ENCODE measurements at regions not wholly inside any gene's neighbourhood (a gene's known extent, or its start where the extent isn't known, plus 50 kb on each side); places are given as distances from the start of the nearest gene placed in this dataset.

DNA sequence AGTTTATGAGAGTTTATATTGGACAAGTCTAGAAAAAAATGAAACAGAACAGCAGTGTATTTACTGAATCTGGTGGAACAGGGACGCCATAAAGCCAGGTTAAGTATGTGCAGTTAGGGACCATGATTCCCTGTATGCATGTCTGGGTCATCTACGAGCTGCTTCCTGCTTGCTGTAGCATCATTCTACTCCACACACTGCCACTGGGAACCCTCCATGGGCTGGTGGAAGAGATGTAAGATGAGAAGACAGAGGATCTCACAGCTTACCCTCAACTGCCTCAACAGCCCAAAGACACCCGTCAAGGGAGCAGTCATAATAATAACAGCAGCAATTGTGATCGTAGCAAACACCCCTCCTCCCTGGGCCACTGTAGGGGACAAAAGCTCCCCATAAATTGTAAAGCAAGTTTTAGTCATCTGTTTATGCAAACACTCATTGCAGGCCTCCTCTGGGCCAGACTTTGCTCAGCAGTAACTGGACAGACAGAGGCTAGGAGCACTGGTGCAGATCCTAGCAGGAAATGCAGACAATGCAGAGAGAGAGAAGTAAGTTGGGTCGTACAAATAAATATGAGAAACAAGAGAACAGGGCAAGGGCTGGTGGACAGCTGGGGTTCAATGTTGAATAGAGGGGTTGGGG, 188.0 kb downstream of the SOX9 start:
- TF ChIP-seq ZFP3 (CRISPR knock-in tag; IDR thresholded peaks at IDR 0.05) (no peak), ZFP30 (CRISPR knock-in tag; IDR thresholded peaks at IDR 0.05) (no peak), PPARA (CRISPR knock-in tag; IDR thresholded peaks at IDR 0.05; ENCODE audit: borderline replicate concordance) (no peak), ARNTL (CRISPR knock-in tag; IDR thresholded peaks at IDR 0.05; ENCODE audit: borderline replicate concordance, low read depth) (no peak), TOX (CRISPR knock-in tag; IDR thresholded peaks at IDR 0.05; ENCODE audit: borderline replicate concordance) (no peak), ISL1 (CRISPR knock-in tag; IDR thresholded peaks at IDR 0.05) (no peak), ZNF70 (CRISPR knock-in tag; IDR thresholded peaks at IDR 0.05) (no peak), ZNF8 (CRISPR knock-in tag; IDR thresholded peaks at IDR 0.05) (no peak), RARB (CRISPR knock-in tag; IDR thresholded peaks at IDR 0.05) (no peak), GLIS3 (CRISPR knock-in tag; IDR thresholded peaks at IDR 0.05) (no peak), OSR1 (CRISPR knock-in tag; IDR thresholded peaks at IDR 0.05) (no peak), TCF4 (CRISPR knock-in tag; IDR thresholded peaks at IDR 0.05; ENCODE audit: borderline replicate concordance) (no peak), CREB5 (CRISPR knock-in tag; IDR thresholded peaks at IDR 0.05; ENCODE audit: low read depth) (no peak), ZNF565 (CRISPR knock-in tag; conservative IDR thresholded peaks at IDR 0.05; ENCODE audit: low read depth) (no peak), CSDC2 (CRISPR knock-in tag; IDR thresholded peaks at IDR 0.05) (no peak), ESRRG (CRISPR knock-in tag; IDR thresholded peaks at IDR 0.05) (no peak), ZC3H10 (CRISPR knock-in tag; IDR thresholded peaks at IDR 0.05) (no peak)
- TF ChIP-seq, protein P1, sequence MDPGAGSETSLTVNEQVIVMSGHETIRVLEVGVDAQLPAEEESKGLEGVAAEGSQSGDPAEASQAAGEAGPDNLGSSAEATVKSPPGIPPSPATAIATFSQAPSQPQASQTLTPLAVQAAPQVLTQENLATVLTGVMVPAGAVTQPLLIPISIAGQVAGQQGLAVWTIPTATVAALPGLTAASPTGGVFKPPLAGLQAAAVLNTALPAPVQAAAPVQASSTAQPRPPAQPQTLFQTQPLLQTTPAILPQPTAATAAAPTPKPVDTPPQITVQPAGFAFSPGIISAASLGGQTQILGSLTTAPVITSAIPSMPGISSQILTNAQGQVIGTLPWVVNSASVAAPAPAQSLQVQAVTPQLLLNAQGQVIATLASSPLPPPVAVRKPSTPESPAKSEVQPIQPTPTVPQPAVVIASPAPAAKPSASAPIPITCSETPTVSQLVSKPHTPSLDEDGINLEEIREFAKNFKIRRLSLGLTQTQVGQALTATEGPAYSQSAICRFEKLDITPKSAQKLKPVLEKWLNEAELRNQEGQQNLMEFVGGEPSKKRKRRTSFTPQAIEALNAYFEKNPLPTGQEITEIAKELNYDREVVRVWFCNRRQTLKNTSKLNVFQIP (CRISPR knock-in tag; IDR thresholded peaks at IDR 0.05; ENCODE audit: borderline replicate concordance, low read depth), result no peak
- TF ChIP-seq, protein P2, sequence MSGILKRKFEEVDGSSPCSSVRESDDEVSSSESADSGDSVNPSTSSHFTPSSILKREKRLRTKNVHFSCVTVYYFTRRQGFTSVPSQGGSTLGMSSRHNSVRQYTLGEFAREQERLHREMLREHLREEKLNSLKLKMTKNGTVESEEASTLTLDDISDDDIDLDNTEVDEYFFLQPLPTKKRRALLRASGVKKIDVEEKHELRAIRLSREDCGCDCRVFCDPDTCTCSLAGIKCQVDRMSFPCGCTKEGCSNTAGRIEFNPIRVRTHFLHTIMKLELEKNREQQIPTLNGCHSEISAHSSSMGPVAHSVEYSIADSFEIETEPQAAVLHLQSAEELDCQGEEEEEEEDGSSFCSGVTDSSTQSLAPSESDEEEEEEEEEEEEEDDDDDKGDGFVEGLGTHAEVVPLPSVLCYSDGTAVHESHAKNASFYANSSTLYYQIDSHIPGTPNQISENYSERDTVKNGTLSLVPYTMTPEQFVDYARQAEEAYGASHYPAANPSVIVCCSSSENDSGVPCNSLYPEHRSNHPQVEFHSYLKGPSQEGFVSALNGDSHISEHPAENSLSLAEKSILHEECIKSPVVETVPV (CRISPR knock-in tag; IDR thresholded peaks at IDR 0.05), result no peak
- no peak for ATAC-seq

GRCh38 chr17:72311004-72311403, 190.2 kb downstream of the SOX9 start:
- no peak for ATAC-seq
- TF ChIP-seq ARNTL (CRISPR knock-in tag; IDR thresholded peaks at IDR 0.05; ENCODE audit: borderline replicate concordance, low read depth), result no peak
- no peak for TF ChIP-seq ZNF565 (CRISPR knock-in tag; conservative IDR thresholded peaks at IDR 0.05; ENCODE audit: low read depth)
- TF ChIP-seq SNAI2 (CRISPR knock-in tag; IDR thresholded peaks at IDR 0.05), result no peak
- no peak for TF ChIP-seq ZFP30 (CRISPR knock-in tag; IDR thresholded peaks at IDR 0.05)
- no peak for TF ChIP-seq CSDC2 (CRISPR knock-in tag; IDR thresholded peaks at IDR 0.05)
- TF ChIP-seq GLIS3 (CRISPR knock-in tag; IDR thresholded peaks at IDR 0.05), result no peak
- TF ChIP-seq, protein P3, sequence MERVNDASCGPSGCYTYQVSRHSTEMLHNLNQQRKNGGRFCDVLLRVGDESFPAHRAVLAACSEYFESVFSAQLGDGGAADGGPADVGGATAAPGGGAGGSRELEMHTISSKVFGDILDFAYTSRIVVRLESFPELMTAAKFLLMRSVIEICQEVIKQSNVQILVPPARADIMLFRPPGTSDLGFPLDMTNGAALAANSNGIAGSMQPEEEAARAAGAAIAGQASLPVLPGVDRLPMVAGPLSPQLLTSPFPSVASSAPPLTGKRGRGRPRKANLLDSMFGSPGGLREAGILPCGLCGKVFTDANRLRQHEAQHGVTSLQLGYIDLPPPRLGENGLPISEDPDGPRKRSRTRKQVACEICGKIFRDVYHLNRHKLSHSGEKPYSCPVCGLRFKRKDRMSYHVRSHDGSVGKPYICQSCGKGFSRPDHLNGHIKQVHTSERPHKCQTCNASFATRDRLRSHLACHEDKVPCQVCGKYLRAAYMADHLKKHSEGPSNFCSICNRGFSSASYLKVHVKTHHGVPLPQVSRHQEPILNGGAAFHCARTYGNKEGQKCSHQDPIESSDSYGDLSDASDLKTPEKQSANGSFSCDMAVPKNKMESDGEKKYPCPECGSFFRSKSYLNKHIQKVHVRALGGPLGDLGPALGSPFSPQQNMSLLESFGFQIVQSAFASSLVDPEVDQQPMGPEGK (CRISPR knock-in tag; IDR thresholded peaks at IDR 0.05; ENCODE audit: borderline replicate concordance), result no peak
- TF ChIP-seq ISL1 (CRISPR knock-in tag; IDR thresholded peaks at IDR 0.05), result no peak
- TF ChIP-seq PPARA (CRISPR knock-in tag; IDR thresholded peaks at IDR 0.05; ENCODE audit: borderline replicate concordance), result no peak
- no peak for TF ChIP-seq ESRRG (CRISPR knock-in tag; IDR thresholded peaks at IDR 0.05)
- no peak for TF ChIP-seq CREB5 (CRISPR knock-in tag; IDR thresholded peaks at IDR 0.05; ENCODE audit: low read depth)
- TF ChIP-seq RARB (CRISPR knock-in tag; IDR thresholded peaks at IDR 0.05), result no peak
- TF ChIP-seq ZFP3 (CRISPR knock-in tag; IDR thresholded peaks at IDR 0.05), result no peak
